ENCODE measurements at regions not wholly inside any gene's neighbourhood (a gene's known extent, or its start where the extent isn't known, plus 50 kb on each side); places are given as distances from the start of the nearest gene placed in this dataset.

- DNase-seq: no peak
Measured at GRCh38 chr22:49427941-49428340, 399.7 kb downstream of the BRD1 start.

GRCh38 chr22:49427341-49427740 is 400.3 kb downstream of the BRD1 start:
- DNase-seq: no peak

- no peak for DNase-seq
Measured at GRCh38 chr22:49426618-49427266, 400.9 kb downstream of the BRD1 start.

- no peak for DNase-seq
Measured at GRCh38 chr22:49426098-49426497, 401.6 kb downstream of the BRD1 start.

- no peak for DNase-seq
Measured at GRCh38 chr22:49425356-49425755, 402.3 kb downstream of the BRD1 start.

GRCh38 chr22:49424893-49425270 is 402.8 kb downstream of the BRD1 start:
- no peak for DNase-seq

- DNase-seq: no peak
Measured at GRCh38 chr22:49423125-49423650, 404.5 kb downstream of the BRD1 start.

GRCh38 chr22:49422701-49423100 is 405.0 kb downstream of the BRD1 start:
- no peak for DNase-seq

- no peak for DNase-seq
Measured at GRCh38 chr22:49420651-49421050, 407.0 kb downstream of the BRD1 start.

GRCh38 chr22:49419661-49420060 is 408.0 kb downstream of the BRD1 start:
- no peak for DNase-seq

GRCh38 chr22:49418943-49419342 is 408.7 kb downstream of the BRD1 start:
- no peak for DNase-seq

GRCh38 chr22:49418341-49418894 is 409.3 kb downstream of the BRD1 start:
- no peak for DNase-seq

- no peak for DNase-seq
Measured at GRCh38 chr22:49417833-49418232, 409.8 kb downstream of the BRD1 start.

- DNase-seq: no peak
Measured at GRCh38 chr22:49417326-49417725, 410.3 kb downstream of the BRD1 start.

GRCh38 chr22:49415151-49415951 is 412.3 kb downstream of the BRD1 start:
- no peak for DNase-seq

GRCh38 chr22:49413551-49413950 is 414.1 kb downstream of the BRD1 start:
- DNase-seq: no peak

GRCh38 chr22:49413146-49413545 is 414.5 kb downstream of the BRD1 start:
- no peak for DNase-seq

GRCh38 chr22:49412236-49412635 is 415.4 kb downstream of the BRD1 start:
- DNase-seq: no peak

- no peak for DNase-seq
Measured at GRCh38 chr22:49411236-49411635, 416.4 kb downstream of the BRD1 start.

GRCh38 chr22:49408102-49408836 is 419.4 kb downstream of the BRD1 start:
- DNase-seq: no peak

GRCh38 chr22:49406879-49407587 is 420.6 kb downstream of the BRD1 start:
- no peak for DNase-seq

GRCh38 chr22:49406047-49406650 is 421.5 kb downstream of the BRD1 start:
- no peak for DNase-seq
